SH-SY5Y (cell line): ENCODE measurements at regions not wholly inside any gene's neighbourhood (a gene's known extent, or its start where the extent isn't known, plus 50 kb on each side); places are given as distances from the start of the nearest gene placed in this dataset.

Source experiments
- GATA2 ChIP-seq: IDR thresholded peaks from 2 replicates; pipeline ENCODE4 v1.6.1; 2011; ENCODE audit warnings: mild to moderate bottlenecking, low read depth, low read length
- GATA3 ChIP-seq: IDR thresholded peaks from 2 replicates; pipeline ENCODE4 v1.6.1; 2011; ENCODE audit warnings: low read depth, mild to moderate bottlenecking, low read length, moderate library complexity

DNA sequence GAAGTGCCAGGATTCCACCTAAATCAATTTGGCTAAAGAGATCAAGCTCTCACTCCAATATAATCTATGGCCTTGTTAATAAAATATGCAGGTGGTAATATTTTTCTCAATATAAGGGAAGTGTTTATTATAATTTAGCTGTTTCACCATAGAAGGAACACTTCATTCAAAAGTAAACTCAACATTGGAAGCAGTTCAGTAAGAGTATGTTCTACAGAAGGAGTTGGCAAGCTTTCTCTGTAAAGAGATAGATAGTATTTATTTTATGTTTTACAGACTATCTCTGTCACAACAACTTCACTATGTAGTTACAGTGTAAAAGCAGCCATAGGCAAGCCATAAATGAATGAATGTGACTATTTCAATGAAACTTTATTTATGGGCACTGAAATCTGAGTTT lies 313.6 kb upstream of the ANO3 start:
- TF ChIP-seq GATA3 (no peak), GATA2 (no peak)
